ENCODE measurements at regions not wholly inside any gene's neighbourhood (a gene's known extent, or its start where the extent isn't known, plus 50 kb on each side); places are given as distances from the start of the nearest gene placed in this dataset.

- DNase-seq: no peak
Measured at GRCh38 chr12:77617818-77618217, 212.9 kb upstream of the NAV3 start.

GRCh38 chr12:77615332-77615731, 215.4 kb upstream of the NAV3 start:
- DNase-seq: no peak

GRCh38 chr12:77613411-77613810, 217.3 kb upstream of the NAV3 start:
- no peak for DNase-seq

- DNase-seq: no peak
Measured at GRCh38 chr12:77610446-77610845, 220.2 kb upstream of the NAV3 start.

GRCh38 chr12:77609016-77609415, 221.7 kb upstream of the NAV3 start:
- no peak for DNase-seq

- DNase-seq: no peak
Measured at GRCh38 chr12:77608271-77608824, 222.3 kb upstream of the NAV3 start.

GRCh38 chr12:77606348-77606747, 224.3 kb upstream of the NAV3 start:
- DNase-seq: no peak

- DNase-seq: no peak
Measured at GRCh38 chr12:77603946-77604345, 226.7 kb upstream of the NAV3 start.

GRCh38 chr12:77601069-77601468, 229.6 kb upstream of the NAV3 start:
- no peak for DNase-seq

- no peak for DNase-seq
Measured at GRCh38 chr12:77600468-77600843, 230.2 kb upstream of the NAV3 start.

GRCh38 chr12:77599782-77600467, 230.8 kb upstream of the NAV3 start:
- no peak for DNase-seq

GRCh38 chr12:77594366-77594765, 236.3 kb upstream of the NAV3 start:
- DNase-seq: no peak

- no peak for DNase-seq
Measured at GRCh38 chr12:77592836-77593235, 237.9 kb upstream of the NAV3 start.

GRCh38 chr12:77591959-77592743, 238.5 kb upstream of the NAV3 start:
- DNase-seq: no peak

GRCh38 chr12:77590306-77590705, 240.4 kb upstream of the NAV3 start:
- no peak for DNase-seq

- no peak for DNase-seq
Measured at GRCh38 chr12:77584860-77585259, 245.8 kb upstream of the NAV3 start.

GRCh38 chr12:77578466-77579220, 252.1 kb upstream of the NAV3 start:
- no peak for DNase-seq

GRCh38 chr12:77577791-77578190, 252.9 kb upstream of the NAV3 start:
- no peak for DNase-seq

GRCh38 chr12:77575376-77575919, 255.2 kb upstream of the NAV3 start:
- no peak for DNase-seq

- DNase-seq: no peak
Measured at GRCh38 chr12:77572371-77572770, 258.3 kb upstream of the NAV3 start.

- no peak for DNase-seq
Measured at GRCh38 chr12:77571768-77572167, 258.9 kb upstream of the NAV3 start.

- DNase-seq: no peak
Measured at GRCh38 chr12:77571127-77571526, 259.6 kb upstream of the NAV3 start.

GRCh38 chr12:77569876-77570275, 260.8 kb upstream of the NAV3 start:
- no peak for DNase-seq

All from bone marrow (tissue), 2 donors.